Activated T-helper 9 cell treated with anti-CD3 and anti-CD28 coated beads, Interleukin-2, amount 50 U/mL, for 16 hours (primary cell): ENCODE measurements at regions not wholly inside any gene's neighbourhood (a gene's known extent, or its start where the extent isn't known, plus 50 kb on each side); places are given as distances from the start of the nearest gene placed in this dataset.
"Not testable (repeated sequence)": the region's sequence is repeated elsewhere in the genome, so short reads cannot be mapped to it uniquely, and the experiment has no call there.

ENCODE experiments used
- DNase-seq: peaks from one replicate; pipeline ENCODE4 v3.0.0-alpha.2; 2020; ENCODE audit warnings: low read depth

GRCh38 chr10:124164264-124164663 is 70.9 kb upstream of the CHST15 start:
- no peak for DNase-seq

- no peak for DNase-seq
Observed at GRCh38 chr10:124162774-124163354, 69.5 kb upstream of the CHST15 start.

- DNase-seq: no peak
Observed at GRCh38 chr10:124162136-124162535, 68.7 kb upstream of the CHST15 start.

GRCh38 chr10:124161601-124162000 is 68.2 kb upstream of the CHST15 start:
- DNase-seq: no peak

GRCh38 chr10:124160943-124161582 is 67.7 kb upstream of the CHST15 start:
- no peak for DNase-seq

- no peak for DNase-seq
Observed at GRCh38 chr10:124160176-124160575, 66.8 kb upstream of the CHST15 start.

- no peak for DNase-seq
Observed at GRCh38 chr10:124159153-124159552, 65.8 kb upstream of the CHST15 start.

GRCh38 chr10:124158592-124158991 is 65.2 kb upstream of the CHST15 start:
- DNase-seq: no peak

GRCh38 chr10:124157271-124157681 is 63.9 kb upstream of the CHST15 start:
- no peak for DNase-seq

GRCh38 chr10:124156524-124157260 is 63.3 kb upstream of the CHST15 start:
- DNase-seq: no peak

- DNase-seq: no peak
Observed at GRCh38 chr10:124155781-124156435, 62.5 kb upstream of the CHST15 start.

- DNase-seq: peak; percentile 8
Observed at GRCh38 chr10:124153023-124153826, 59.8 kb upstream of the CHST15 start.

- no peak for DNase-seq
Observed at GRCh38 chr10:124152139-124153022, 59.0 kb upstream of the CHST15 start.

- DNase-seq: no peak
Observed at GRCh38 chr10:124151466-124152095, 58.2 kb upstream of the CHST15 start.

GRCh38 chr10:124150807-124151417 is 57.5 kb upstream of the CHST15 start:
- DNase-seq: no peak

- DNase-seq: no peak
Observed at GRCh38 chr10:124150189-124150806, 56.9 kb upstream of the CHST15 start.

GRCh38 chr10:124149189-124150042 is 56.0 kb upstream of the CHST15 start:
- DNase-seq: no peak

GRCh38 chr10:124148509-124149188 is 55.3 kb upstream of the CHST15 start:
- not testable (repeated sequence) for DNase-seq
